ENCODE measurements at regions not wholly inside any gene's neighbourhood (a gene's known extent, or its start where the extent isn't known, plus 50 kb on each side); places are given as distances from the start of the nearest gene placed in this dataset.
"Not testable (repeated sequence)": the region's sequence is repeated elsewhere in the genome, so short reads cannot be mapped to it uniquely, and the experiment has no call there.

GRCh38 chr18:21975954-21976353 is 193.4 kb upstream of the GATA6 start:
- DNase-seq; ATAC-seq (replicated peaks); H3K36me3 Mint-ChIP-seq (ENCODE audit: insufficient read depth); H3K4me1 Mint-ChIP-seq (ENCODE audit: low read depth in 2 of 2); H3K4me3 Mint-ChIP-seq; H3K27ac Mint-ChIP-seq; H3K9me3 Mint-ChIP-seq: not testable (repeated sequence)
- H3K27me3 Mint-ChIP-seq, result peaks cover 16 to 28% of the 10 kb centered on the region in 2 donors

- Mint-ChIP-seq H3K27me3 (peaks cover 22 to 31% of the 10 kb centered on the region in 2 donors), H3K4me3 (no peak overlapping the region), H3K36me3 (ENCODE audit: insufficient read depth) (no peaks in the 10 kb centered on the region), H3K4me1 (ENCODE audit: low read depth in 2 of 2) (no peaks in the 10 kb centered on the region), H3K27ac (no peak overlapping the region), H3K9me3 (no peaks in the 10 kb centered on the region)
- no peak for DNase-seq
- no peak for ATAC-seq (replicated peaks)
Measured at GRCh38 chr18:21978546-21979170, 190.7 kb upstream of the GATA6 start.

GRCh38 chr18:21979171-21979560 is 190.2 kb upstream of the GATA6 start:
- Mint-ChIP-seq H3K4me3 (no peak overlapping the region), H3K4me1 (ENCODE audit: low read depth in 2 of 2) (no peaks in the 10 kb centered on the region), H3K36me3 (ENCODE audit: insufficient read depth) (no peaks in the 10 kb centered on the region), H3K27me3 (peaks cover 22 to 31% of the 10 kb centered on the region in 2 donors), H3K27ac (no peak overlapping the region), H3K9me3 (no peaks in the 10 kb centered on the region)
- no peak for DNase-seq
- ATAC-seq (replicated peaks), result no peak

- H3K4me1 Mint-ChIP-seq (ENCODE audit: low read depth in 2 of 2), result no peaks in the 10 kb centered on the region
- H3K27me3 Mint-ChIP-seq, result peaks cover 22 to 31% of the 10 kb centered on the region in 2 donors
- no peak overlapping the region for H3K27ac Mint-ChIP-seq
- H3K36me3 Mint-ChIP-seq (ENCODE audit: insufficient read depth), result no peaks in the 10 kb centered on the region
- ATAC-seq (replicated peaks), result no peak
- no peaks in the 10 kb centered on the region for H3K9me3 Mint-ChIP-seq
- H3K4me3 Mint-ChIP-seq, result no peak overlapping the region
- no peak for DNase-seq
Measured at GRCh38 chr18:21979759-21980158, 189.6 kb upstream of the GATA6 start.

- Mint-ChIP-seq H3K4me1 (ENCODE audit: low read depth in 2 of 2) (no peaks in the 10 kb centered on the region), H3K27ac (no peak overlapping the region), H3K27me3 (peaks cover 22 to 31% of the 10 kb centered on the region in 2 donors), H3K9me3 (no peaks in the 10 kb centered on the region), H3K4me3 (no peak overlapping the region), H3K36me3 (ENCODE audit: insufficient read depth) (no peaks in the 10 kb centered on the region)
- ATAC-seq (replicated peaks) (no peak), DNase-seq (no peak)
Measured at GRCh38 chr18:21980744-21981143, 188.6 kb upstream of the GATA6 start.

- not testable (repeated sequence) for H3K36me3 Mint-ChIP-seq (ENCODE audit: insufficient read depth); DNase-seq; H3K4me3 Mint-ChIP-seq; H3K27ac Mint-ChIP-seq; H3K4me1 Mint-ChIP-seq (ENCODE audit: low read depth in 2 of 2); ATAC-seq (replicated peaks); H3K9me3 Mint-ChIP-seq
- peaks cover 22 to 31% of the 10 kb centered on the region in 2 donors for H3K27me3 Mint-ChIP-seq
Measured at GRCh38 chr18:21981489-21981888, 187.9 kb upstream of the GATA6 start.

- no peaks in the 10 kb centered on the region for H3K4me1 Mint-ChIP-seq (ENCODE audit: low read depth in 2 of 2)
- DNase-seq (no peak), ATAC-seq (replicated peaks) (no peak)
- no peaks in the 10 kb centered on the region for H3K9me3 Mint-ChIP-seq
- H3K27me3 Mint-ChIP-seq, result peaks cover 39 to 54% of the 10 kb centered on the region in 2 donors
- no peak overlapping the region for H3K27ac Mint-ChIP-seq
- no peaks in the 10 kb centered on the region for H3K36me3 Mint-ChIP-seq (ENCODE audit: insufficient read depth)
- H3K4me3 Mint-ChIP-seq, result no peak overlapping the region
Measured at GRCh38 chr18:21991081-21991534, 178.3 kb upstream of the GATA6 start.

- DNase-seq, result no peak
- Mint-ChIP-seq H3K9me3 (no peaks in the 10 kb centered on the region), H3K27me3 (peaks cover 39 to 54% of the 10 kb centered on the region in 2 donors), H3K4me1 (ENCODE audit: low read depth in 2 of 2) (no peaks in the 10 kb centered on the region), H3K4me3 (no peak overlapping the region), H3K27ac (no peak overlapping the region), H3K36me3 (ENCODE audit: insufficient read depth) (no peaks in the 10 kb centered on the region)
- ATAC-seq (replicated peaks), result no peak
Measured at GRCh38 chr18:21991886-21992285, 177.5 kb upstream of the GATA6 start.

- DNase-seq, result no peak
Measured at GRCh38 chr18:21996351-21996826, 173.0 kb upstream of the GATA6 start.

GRCh38 chr18:21997207-21998143 is 171.9 kb upstream of the GATA6 start:
- H3K9me3 Mint-ChIP-seq, result no peaks in the 10 kb centered on the region
- peaks cover 3% of the 10 kb centered on the region for H3K36me3 Mint-ChIP-seq (ENCODE audit: insufficient read depth)
- H3K4me3 Mint-ChIP-seq, result no peak overlapping the region
- no peak overlapping the region for H3K27ac Mint-ChIP-seq
- peaks cover 4 to 6% of the 10 kb centered on the region in 2 donors for H3K4me1 Mint-ChIP-seq (ENCODE audit: low read depth in 2 of 2)
- DNase-seq, result peak in 1 of 3 experiments; percentile 6
- peak; percentile 56 for ATAC-seq (replicated peaks)
- H3K27me3 Mint-ChIP-seq, result peaks cover 13 to 27% of the 10 kb centered on the region in 2 donors

More at GRCh38 chr18:21996351-21996826, 173.0 kb upstream of the GATA6 start:
- peaks cover 24 to 32% of the 10 kb centered on the region in 2 donors for H3K27me3 Mint-ChIP-seq
- ATAC-seq (replicated peaks), result no peak
- H3K4me3 Mint-ChIP-seq, result no peak overlapping the region
- H3K36me3 Mint-ChIP-seq (ENCODE audit: insufficient read depth), result peaks cover 3% of the 10 kb centered on the region
- H3K27ac Mint-ChIP-seq, result no peak overlapping the region
- H3K9me3 Mint-ChIP-seq, result no peaks in the 10 kb centered on the region
- peaks cover 4 to 6% of the 10 kb centered on the region in 2 donors for H3K4me1 Mint-ChIP-seq (ENCODE audit: low read depth in 2 of 2)

GRCh38 chr18:21998486-21998885 is 170.9 kb upstream of the GATA6 start:
- H3K36me3 Mint-ChIP-seq (ENCODE audit: insufficient read depth), result peaks cover 3% of the 10 kb centered on the region
- no peaks in the 10 kb centered on the region for H3K9me3 Mint-ChIP-seq
- no peak overlapping the region for H3K27ac Mint-ChIP-seq
- peaks cover 4 to 6% of the 10 kb centered on the region in 2 donors for H3K4me1 Mint-ChIP-seq (ENCODE audit: low read depth in 2 of 2)
- H3K27me3 Mint-ChIP-seq, result peaks cover 13 to 28% of the 10 kb centered on the region in 2 donors
- no peak overlapping the region for H3K4me3 Mint-ChIP-seq
- DNase-seq (no peak), ATAC-seq (replicated peaks) (no peak)

- Mint-ChIP-seq H3K27me3 (peaks cover 0 to 10% of the 10 kb centered on the region in 2 donors), H3K4me1 (ENCODE audit: low read depth in 2 of 2) (peaks cover 4 to 6% of the 10 kb centered on the region in 2 donors), H3K9me3 (no peaks in the 10 kb centered on the region), H3K36me3 (ENCODE audit: insufficient read depth) (peaks cover 3% of the 10 kb centered on the region), H3K4me3 (no peak overlapping the region), H3K27ac (no peak overlapping the region)
- ATAC-seq (replicated peaks), result no peak
- DNase-seq, result no peak
Measured at GRCh38 chr18:22001912-22002487, 167.4 kb upstream of the GATA6 start.

GRCh38 chr18:22005191-22005841 is 164.1 kb upstream of the GATA6 start:
- Mint-ChIP-seq H3K4me1 (ENCODE audit: low read depth in 2 of 2) (no peaks in the 10 kb centered on the region), H3K36me3 (ENCODE audit: insufficient read depth) (no peaks in the 10 kb centered on the region), H3K9me3 (no peaks in the 10 kb centered on the region), H3K4me3 (no peak overlapping the region), H3K27me3 (peaks cover 0 to 10% of the 10 kb centered on the region in 2 donors), H3K27ac (no peak overlapping the region)
- DNase-seq (no peak), ATAC-seq (replicated peaks) (no peak)

Measured in effector memory CD8-positive, alpha-beta T cell (primary cell).